ENCODE measurements at regions not wholly inside any gene's neighbourhood (a gene's known extent, or its start where the extent isn't known, plus 50 kb on each side); places are given as distances from the start of the nearest gene placed in this dataset.

DNA sequence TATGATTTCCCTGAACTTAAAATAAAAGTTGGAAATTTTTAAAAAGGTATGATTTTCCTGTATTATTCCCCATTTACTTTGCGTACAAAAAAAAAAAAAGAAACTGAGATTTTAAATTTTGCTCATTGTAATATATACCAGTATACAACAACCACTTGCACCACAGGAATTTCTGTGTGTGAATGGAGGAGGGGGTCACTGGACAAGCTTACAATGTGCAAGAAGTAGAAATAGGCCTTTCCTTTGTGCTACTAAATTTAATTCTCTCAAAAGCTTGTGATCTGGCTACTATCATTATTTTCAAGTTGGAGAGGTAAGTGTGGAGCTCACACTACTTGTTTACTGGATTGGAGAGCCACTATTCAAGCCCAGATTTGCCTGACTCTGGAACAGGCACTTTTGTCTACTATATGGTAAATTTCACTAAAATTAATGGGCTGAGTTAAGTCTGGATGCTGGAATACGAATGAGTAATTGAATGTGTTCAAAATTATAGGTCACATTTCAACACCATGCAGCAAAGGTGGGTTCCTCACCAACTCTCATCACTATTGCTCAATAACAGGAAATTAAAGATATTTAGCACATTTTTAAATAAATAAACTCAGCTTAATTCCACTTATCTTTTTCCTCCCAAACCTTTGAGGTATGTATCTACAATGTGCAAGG lies 148.0 kb upstream of the MBNL1 start:
- DNase-seq (ENCODE audit: insufficient read length, low spot score, missing footprints), result no peak
- Histone ChIP-seq H3K9me3 (ENCODE audit: low read depth, low read length) (no peaks in the 10 kb centered on the region), H3K36me3 (ENCODE audit: insufficient read depth, low read length) (no peaks in the 10 kb centered on the region), H3K79me2 (ENCODE audit: insufficient read depth, low read length) (no peaks in the 10 kb centered on the region), H3K4me1 (ENCODE audit: insufficient read depth, low read length) (peaks cover 28% of the 10 kb centered on the region), H3K27ac (ENCODE audit: low read depth, low read length) (peak overlapping the region; percentile 86), H2AFZ (ENCODE audit: low read length) (no peak overlapping the region), H3K4me3 (ENCODE audit: insufficient read depth, low read length) (no peak overlapping the region), H3K27me3 (ENCODE audit: insufficient read depth, low read length) (no peaks in the 10 kb centered on the region), H4K20me1 (ENCODE audit: insufficient read depth, low read length) (no peaks in the 10 kb centered on the region), H3K4me2 (ENCODE audit: insufficient read depth, low read length) (peak overlapping the region; percentile 3)
- TF ChIP-seq, protein P1, sequence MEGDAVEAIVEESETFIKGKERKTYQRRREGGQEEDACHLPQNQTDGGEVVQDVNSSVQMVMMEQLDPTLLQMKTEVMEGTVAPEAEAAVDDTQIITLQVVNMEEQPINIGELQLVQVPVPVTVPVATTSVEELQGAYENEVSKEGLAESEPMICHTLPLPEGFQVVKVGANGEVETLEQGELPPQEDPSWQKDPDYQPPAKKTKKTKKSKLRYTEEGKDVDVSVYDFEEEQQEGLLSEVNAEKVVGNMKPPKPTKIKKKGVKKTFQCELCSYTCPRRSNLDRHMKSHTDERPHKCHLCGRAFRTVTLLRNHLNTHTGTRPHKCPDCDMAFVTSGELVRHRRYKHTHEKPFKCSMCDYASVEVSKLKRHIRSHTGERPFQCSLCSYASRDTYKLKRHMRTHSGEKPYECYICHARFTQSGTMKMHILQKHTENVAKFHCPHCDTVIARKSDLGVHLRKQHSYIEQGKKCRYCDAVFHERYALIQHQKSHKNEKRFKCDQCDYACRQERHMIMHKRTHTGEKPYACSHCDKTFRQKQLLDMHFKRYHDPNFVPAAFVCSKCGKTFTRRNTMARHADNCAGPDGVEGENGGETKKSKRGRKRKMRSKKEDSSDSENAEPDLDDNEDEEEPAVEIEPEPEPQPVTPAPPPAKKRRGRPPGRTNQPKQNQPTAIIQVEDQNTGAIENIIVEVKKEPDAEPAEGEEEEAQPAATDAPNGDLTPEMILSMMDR (IDR thresholded peaks at IDR 0.05; ENCODE audit: extremely low read depth, low read depth, low read length), result no peak

DNA sequence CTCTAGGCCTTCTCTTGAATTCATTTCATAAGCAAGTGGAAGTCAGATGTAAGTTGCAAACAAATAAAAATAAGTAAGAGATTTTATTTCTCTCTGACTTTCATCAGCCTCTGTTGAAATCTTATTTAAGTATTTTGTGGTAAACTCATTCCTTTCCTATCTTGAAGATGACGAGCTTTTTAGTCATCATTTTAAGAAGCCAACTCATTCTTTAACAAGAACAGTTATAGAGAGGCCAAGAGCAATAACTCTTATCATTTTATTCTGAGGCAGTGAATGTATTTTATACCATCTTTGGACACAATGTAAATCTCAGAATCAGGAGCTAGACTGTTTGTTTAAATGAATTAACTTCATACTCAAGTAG lies 147.5 kb upstream of the MBNL1 start:
- no peaks in the 10 kb centered on the region for H3K9me3 ChIP-seq (ENCODE audit: low read depth, low read length)
- DNase-seq (ENCODE audit: insufficient read length, low spot score, missing footprints), result peak; percentile 43
- peaks cover 33% of the 10 kb centered on the region for H3K4me1 ChIP-seq (ENCODE audit: insufficient read depth, low read length)
- no peak overlapping the region for H3K4me3 ChIP-seq (ENCODE audit: insufficient read depth, low read length)
- TF ChIP-seq, protein P1 (IDR thresholded peaks at IDR 0.05; ENCODE audit: extremely low read depth, low read depth, low read length), result no peak
- H3K79me2 ChIP-seq (ENCODE audit: insufficient read depth, low read length), result no peaks in the 10 kb centered on the region
- no peak overlapping the region for H2AFZ ChIP-seq (ENCODE audit: low read length)
- peak overlapping the region; percentile 86 for H3K27ac ChIP-seq (ENCODE audit: low read depth, low read length)
- H3K4me2 ChIP-seq (ENCODE audit: insufficient read depth, low read length), result peak overlapping the region; percentile 3
- H3K27me3 ChIP-seq (ENCODE audit: insufficient read depth, low read length), result no peaks in the 10 kb centered on the region
- H4K20me1 ChIP-seq (ENCODE audit: insufficient read depth, low read length), result no peaks in the 10 kb centered on the region
- H3K36me3 ChIP-seq (ENCODE audit: insufficient read depth, low read length), result no peaks in the 10 kb centered on the region

DNA sequence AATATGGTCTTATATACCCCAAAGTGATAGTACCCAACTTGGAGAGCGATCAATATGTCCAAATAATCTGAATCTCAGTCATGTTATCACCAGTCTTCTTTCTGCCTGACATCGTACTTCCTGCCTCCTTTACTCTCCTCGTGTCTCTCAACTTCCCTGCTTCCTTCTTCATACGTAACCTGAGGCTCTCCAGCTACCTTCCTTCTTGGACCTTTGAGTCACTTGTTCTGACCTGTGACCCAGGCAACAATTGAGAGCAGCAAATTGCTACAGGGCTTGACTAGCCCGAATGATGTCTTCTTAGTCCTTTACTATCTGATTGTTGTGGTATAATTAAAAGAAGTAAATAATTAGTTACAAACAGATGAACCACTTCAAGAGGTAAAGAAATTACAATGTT lies 145.9 kb upstream of the MBNL1 start:
- Histone ChIP-seq H3K4me3 (ENCODE audit: insufficient read depth, low read length) (no peak overlapping the region), H3K27ac (ENCODE audit: low read depth, low read length) (no peak overlapping the region), H3K9me3 (ENCODE audit: low read depth, low read length) (no peaks in the 10 kb centered on the region), H3K79me2 (ENCODE audit: insufficient read depth, low read length) (no peaks in the 10 kb centered on the region), H4K20me1 (ENCODE audit: insufficient read depth, low read length) (no peaks in the 10 kb centered on the region), H3K4me2 (ENCODE audit: insufficient read depth, low read length) (no peak overlapping the region), H3K4me1 (ENCODE audit: insufficient read depth, low read length) (peaks cover 34% of the 10 kb centered on the region), H3K27me3 (ENCODE audit: insufficient read depth, low read length) (no peaks in the 10 kb centered on the region), H2AFZ (ENCODE audit: low read length) (no peak overlapping the region), H3K36me3 (ENCODE audit: insufficient read depth, low read length) (no peaks in the 10 kb centered on the region)
- DNase-seq (ENCODE audit: insufficient read length, low spot score, missing footprints), result no peak
- TF ChIP-seq, protein P1 (IDR thresholded peaks at IDR 0.05; ENCODE audit: extremely low read depth, low read depth, low read length), result no peak

DNA sequence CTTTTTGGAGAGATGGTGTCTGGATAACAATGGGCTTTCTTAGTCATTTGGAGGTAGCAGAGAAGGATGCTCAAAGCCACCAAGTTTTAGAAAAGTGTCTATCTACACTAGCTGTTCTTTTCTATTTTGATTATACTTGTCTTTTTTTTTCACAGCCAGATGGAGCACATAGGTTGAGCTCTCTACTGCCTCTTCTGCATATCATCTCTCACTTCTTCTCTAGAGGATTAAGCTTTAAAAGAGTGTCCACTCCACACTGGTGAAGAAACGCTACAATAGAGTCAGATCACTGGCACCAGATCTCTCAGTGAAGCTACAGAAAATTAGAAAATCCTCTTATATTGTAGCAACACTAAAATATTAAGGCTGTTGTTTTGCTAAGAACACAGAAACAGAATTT lies 145.3 kb upstream of the MBNL1 start:
- no peaks in the 10 kb centered on the region for H3K79me2 ChIP-seq (ENCODE audit: insufficient read depth, low read length)
- H3K36me3 ChIP-seq (ENCODE audit: insufficient read depth, low read length), result no peaks in the 10 kb centered on the region
- TF ChIP-seq, protein P1 (IDR thresholded peaks at IDR 0.05; ENCODE audit: extremely low read depth, low read depth, low read length), result peak; percentile 27
- H3K4me2 ChIP-seq (ENCODE audit: insufficient read depth, low read length), result no peak overlapping the region
- H3K9me3 ChIP-seq (ENCODE audit: low read depth, low read length), result no peaks in the 10 kb centered on the region
- peaks cover 34% of the 10 kb centered on the region for H3K4me1 ChIP-seq (ENCODE audit: insufficient read depth, low read length)
- no peaks in the 10 kb centered on the region for H3K27me3 ChIP-seq (ENCODE audit: insufficient read depth, low read length)
- no peaks in the 10 kb centered on the region for H4K20me1 ChIP-seq (ENCODE audit: insufficient read depth, low read length)
- no peak overlapping the region for H3K4me3 ChIP-seq (ENCODE audit: insufficient read depth, low read length)
- no peak overlapping the region for H3K27ac ChIP-seq (ENCODE audit: low read depth, low read length)
- no peak for DNase-seq (ENCODE audit: insufficient read length, low spot score, missing footprints)
- peak overlapping the region; percentile 55 for H2AFZ ChIP-seq (ENCODE audit: low read length)
